H1 (cell line): ENCODE measurements at regions not wholly inside any gene's neighbourhood (a gene's known extent, or its start where the extent isn't known, plus 50 kb on each side); places are given as distances from the start of the nearest gene placed in this dataset.

Experiments
- ATF2 ChIP-seq: IDR thresholded peaks from 2 replicates; pipeline ENCODE4 v1.6.1; 2012; ENCODE audit warnings: low read length, inconsistent platforms
- CREB1 ChIP-seq: IDR thresholded peaks from 2 replicates; pipeline ENCODE4 v1.6.1; 2012; ENCODE audit warnings: inconsistent platforms
- TAF7 ChIP-seq: optimal IDR thresholded peaks from 2 replicates; pipeline ENCODE3; 2011; ENCODE audit warnings: low read depth, mild to moderate bottlenecking, inconsistent platforms, low read length, moderate library complexity, borderline replicate concordance

- TF ChIP-seq CREB1 = no peak
- no peak for TF ChIP-seq ATF2
- no peak for TF ChIP-seq TAF7
Observed at GRCh38 chr10:5299950-5300349, 64.8 kb upstream of the UCN3 start (continued).
